Endothelial cell of umbilical vein (primary cell): ENCODE measurements at regions not wholly inside any gene's neighbourhood (a gene's known extent, or its start where the extent isn't known, plus 50 kb on each side); places are given as distances from the start of the nearest gene placed in this dataset.
A peak's percentile ranks its signal among the peaks of the same experiment; 100 is the strongest.

Source experiments
- BruUV-seq: library from RNA; stranded (reverse); fragments of 400-500 nt; replicated peaks from 2 replicates; lab custom pipeline; 2021; lab: Mats Ljungman, UMichigan
- CTCF ChIA-PET: fragments of 300-600, 350-600 bp; sonication (Branson Sonifier 250); formaldehyde crosslinking; loops from one replicate; lab custom pipeline; 2021; ENCODE audit warnings: antibody characterized with exemption, inconsistent platforms; lab: Charles Lee
- POLR2A ChIA-PET: fragments of 300-600, 350-600 bp; sonication (Branson Sonifier 250); formaldehyde crosslinking; loops from one replicate; lab custom pipeline; 2021; ENCODE audit warnings: antibody characterized with exemption, inconsistent platforms; lab: Charles Lee
- DNase-seq: peaks from one replicate; pipeline ENCODE4 v3.0.0-alpha.2; 2011; ENCODE audit warnings: low read depth, low spot score
- FAIRE-seq: peaks from 2 replicates; lab custom pipeline; 2011; peaks lifted over from hg19 to GRCh38; lab: Jason Lieb, UNC
- H2AFZ ChIP-seq: 2 replicates; pipeline ENCODE4 v1.6.0; 2012; ENCODE audit warnings: low read depth, low read length, control low read depth, inconsistent platforms
- H3K27ac ChIP-seq: 2 replicates; pipeline ENCODE4 v1.5.1; 2011; ENCODE audit warnings: low read depth, mild to moderate bottlenecking, control low read depth, low read length, moderate library complexity; ENCODE audit not compliant: insufficient read depth
- H3K27me3 ChIP-seq, 2 experiments: 2 replicates each; pipeline versions ENCODE4 v1.6.0 to v1.6.1; 2011; ENCODE audit warnings: low read length in 2 of 2, mixed read lengths in 1 of 2; ENCODE audit not compliant: control insufficient read depth in 2 of 2, insufficient read depth in 2 of 2
- H3K36me3 ChIP-seq, 2 experiments: 2 replicates in 1 of 2; 3 replicates in 1 of 2; pipeline ENCODE4 v1.5.1; 2011; ENCODE audit warnings: low read length in 2 of 2, mild to moderate bottlenecking in 1 of 2, moderate library complexity in 1 of 2; ENCODE audit not compliant: control insufficient read depth in 2 of 2, insufficient read depth in 2 of 2; ENCODE audit errors: extremely low read depth in 1 of 2
- H3K4me1 ChIP-seq: 3 replicates; pipeline ENCODE4 v1.5.1; 2011; ENCODE audit warnings: mild to moderate bottlenecking, low read length; ENCODE audit not compliant: control insufficient read depth, insufficient read depth; ENCODE audit errors: extremely low read depth
- H3K4me2 ChIP-seq: 2 replicates; pipeline ENCODE4 v1.6.1; 2011; ENCODE audit warnings: low read length, control low read depth, mixed read lengths; ENCODE audit not compliant: insufficient read depth
- H3K4me3 ChIP-seq, 3 experiments: fragments of 200-600 bp in 1 of 3; sonication (generic), shearing (Covaris generic) in 1 of 3; replicated peaks in 1 of 3; 2 replicates each; pipeline ENCODE4 v1.5.1; 2011 to 2016; ENCODE audit warnings: control low read depth in 3 of 3, low read length in 3 of 3, mild to moderate bottlenecking in 2 of 3, inconsistent platforms in 1 of 3, low read depth in 1 of 3, moderate library complexity in 1 of 3; ENCODE audit not compliant: insufficient read depth in 1 of 3
- H3K79me2 ChIP-seq: 2 replicates; pipeline ENCODE4 v1.6.0; 2012; ENCODE audit warnings: low read length, inconsistent platforms; ENCODE audit not compliant: control insufficient read depth, insufficient read depth
- H3K9ac ChIP-seq: replicated peaks from 2 replicates; pipeline ENCODE3; 2011; ENCODE audit warnings: low read length, control low read depth; ENCODE audit not compliant: insufficient read depth; ENCODE audit errors: extremely low read depth
- H3K9me1 ChIP-seq: replicated peaks from 3 replicates; pipeline ENCODE4 v1.6.0; 2011; ENCODE audit warnings: mild to moderate bottlenecking, low read length; ENCODE audit not compliant: control insufficient read depth, insufficient read depth; ENCODE audit errors: extremely low read depth
- H3K9me3 ChIP-seq: replicated peaks from 2 replicates; pipeline ENCODE4 v1.5.1; 2012; ENCODE audit warnings: low read length, inconsistent platforms; ENCODE audit not compliant: control insufficient read depth, insufficient read depth
- H4K20me1 ChIP-seq: replicated peaks from 2 replicates; pipeline ENCODE3; 2011; ENCODE audit warnings: mild to moderate bottlenecking, low read length; ENCODE audit not compliant: control insufficient read depth, insufficient read depth; ENCODE audit errors: extremely low read depth
- CTCF ChIP-seq, 2 donors: IDR thresholded peaks; 1 replicate in 1 of 2; 2 replicates in 1 of 2; pipeline ENCODE4 v1.5.1; 2011; ENCODE audit warnings: low read length in 2 of 2, mild to moderate bottlenecking in 2 of 2, moderate library complexity in 2 of 2, control low read depth in 1 of 2, inconsistent platforms in 1 of 2, low read depth in 1 of 2; ENCODE audit not compliant: insufficient read depth in 1 of 2; ENCODE audit errors: extremely low read depth in 1 of 2
- EZH2 ChIP-seq: IDR thresholded peaks from 2 replicates; pipeline ENCODE4 v1.6.1; 2012; ENCODE audit warnings: borderline replicate concordance, low read depth, mild to moderate bottlenecking, moderate library complexity, low read length, inconsistent platforms; ENCODE audit not compliant: severe bottlenecking
- FOS ChIP-seq: IDR thresholded peaks from 2 replicates; pipeline ENCODE4 v1.6.1; 2011; ENCODE audit warnings: mild to moderate bottlenecking, low read length, moderate library complexity, borderline replicate concordance; ENCODE audit not compliant: insufficient read depth
- JUN ChIP-seq: IDR thresholded peaks from 2 replicates; pipeline ENCODE4 v1.6.1; 2011; ENCODE audit warnings: borderline replicate concordance, low read depth; ENCODE audit not compliant: insufficient read length, insufficient read depth
- dilution Hi-C: fragments of 300-500 bp; cut with MboI; formaldehyde crosslinking; loops from one replicate; pipeline ENCODE4 v1.15.0; 2019; ENCODE audit warnings: low sequenced_read_pairs; ENCODE audit not compliant: extremely low pct_ligation_motif_present
- intact Hi-C: fragments of 100-400 bp; cut with micrococcal nuclease; formaldehyde crosslinking; loops from one replicate; pipeline ENCODE4 v1.10.0; 2022

DNA sequence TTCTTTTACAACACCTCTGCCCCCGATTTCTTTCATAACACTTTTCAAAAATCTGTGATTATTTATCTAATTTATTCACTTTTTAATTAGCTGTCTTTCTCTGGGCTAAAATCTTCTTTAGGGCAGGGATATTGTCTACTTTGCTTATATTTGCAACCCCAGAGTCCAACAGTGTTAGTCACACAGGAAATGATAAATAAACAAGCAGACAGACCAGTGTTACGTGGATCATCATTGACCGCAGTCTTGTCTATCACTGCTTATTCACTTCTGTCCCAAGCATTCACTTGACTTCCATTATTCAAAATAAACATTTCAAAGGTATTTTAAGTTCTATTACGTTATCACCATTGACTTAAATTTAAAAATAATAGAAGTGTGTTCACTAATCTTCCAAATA, 237.6 kb upstream of the UBE2E3 start:
- no peak for FAIRE-seq

DNA sequence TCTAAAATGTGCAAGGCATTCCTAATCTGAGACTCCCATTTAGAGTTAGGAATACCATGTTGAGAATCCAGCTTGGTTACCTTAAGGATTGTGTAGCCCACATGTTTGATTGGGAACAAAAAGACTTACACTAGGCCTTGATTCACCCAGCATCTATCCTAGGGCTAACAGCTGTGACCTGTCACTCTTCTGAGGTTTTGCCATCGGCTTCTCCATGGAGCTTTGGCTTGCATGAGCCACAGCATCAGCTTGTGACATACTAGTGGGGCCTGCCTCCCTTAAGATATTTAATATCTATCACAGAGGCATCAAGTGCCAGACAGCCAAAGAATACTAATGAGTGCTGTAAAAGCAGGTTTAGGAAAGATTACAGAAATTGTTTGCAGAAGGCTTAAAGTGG, 241.3 kb upstream of the UBE2E3 start:
- CTCF ChIA-PET, result interaction anchor here (1.1 kb wide), 1 partner anchor 12 kb away, joined by 4 read pairs; no protein-coding TSS in a partner anchor
- dilution Hi-C loops, result no loop called here

More for the DNA sequence above, 237.6 kb upstream of the UBE2E3 start:
- peak; percentile 29 for DNase-seq
- Histone ChIP-seq H2AFZ (no peak overlapping the region), H3K27ac (no peak overlapping the region), H3K9ac (no peak overlapping the region), H3K36me3 (no peaks in the 10 kb centered on the region), H3K27me3 (no peaks in the 10 kb centered on the region), H3K4me1 (no peaks in the 10 kb centered on the region), H3K4me2 (no peak overlapping the region), H3K9me1 (no peaks in the 10 kb centered on the region), H3K4me3 (no peak overlapping the region), H3K79me2 (no peaks in the 10 kb centered on the region), H3K9me3 (no peaks in the 10 kb centered on the region), H4K20me1 (no peaks in the 10 kb centered on the region)
- ChIA-PET POLR2A (no interaction called here), CTCF (no interaction called here)
- TF ChIP-seq CTCF (IDR thresholded peaks at IDR 0.05; ENCODE audit: extremely low read depth in 1 of 2, insufficient read depth in 1 of 2, low read depth in 1 of 2, low read length in 2 of 2) (no peak), FOS (peak; percentile 43)
- intact Hi-C loops (no loop called here), dilution Hi-C loops (no loop called here)
- no TSS peak for BruUV-seq

More for the DNA sequence above, 241.3 kb upstream of the UBE2E3 start:
- H4K20me1 ChIP-seq, result no peaks in the 10 kb centered on the region
- no peaks in the 10 kb centered on the region for H3K9me1 ChIP-seq
- TF ChIP-seq JUN (no peak), EZH2 (no peak), CTCF (IDR thresholded peaks at IDR 0.05; ENCODE audit: extremely low read depth in 1 of 2, insufficient read depth in 1 of 2, low read depth in 1 of 2, low read length in 2 of 2) (no peak)
- no peak overlapping the region for H3K27ac ChIP-seq
- H3K4me2 ChIP-seq, result no peak overlapping the region
- POLR2A ChIA-PET, result no interaction called here
- no peaks in the 10 kb centered on the region for H3K27me3 ChIP-seq
- no peak for DNase-seq
- FAIRE-seq, result no peak
- H3K36me3 ChIP-seq, result no peaks in the 10 kb centered on the region
- no peaks in the 10 kb centered on the region for H3K79me2 ChIP-seq
- no peak overlapping the region for H3K9ac ChIP-seq
- H3K4me1 ChIP-seq, result no peaks in the 10 kb centered on the region
- no peaks in the 10 kb centered on the region for H3K9me3 ChIP-seq
- intact Hi-C loops, result no loop called here
- H2AFZ ChIP-seq, result no peak overlapping the region
- BruUV-seq, result no TSS peak
- H3K4me3 ChIP-seq, result no peak overlapping the region
